Mesothelial cell of epicardium (in vitro differentiated cells): ENCODE measurements at regions not wholly inside any gene's neighbourhood (a gene's known extent, or its start where the extent isn't known, plus 50 kb on each side); places are given as distances from the start of the nearest gene placed in this dataset.

Source experiments
- DNase-seq, 2 experiments: peaks; one replicate each; pipeline ENCODE4 v3.0.0; 2021; ENCODE audit warnings: low spot score in 2 of 2; ENCODE audit not compliant: unreplicated experiment in 2 of 2
- H3K27ac Mint-ChIP-seq: 2 replicates; pipeline ENCODE4 v1.8.0; 2021; ENCODE audit warnings: mixed read lengths
- H3K27me3 Mint-ChIP-seq: 2 replicates; pipeline ENCODE4 v1.8.0; 2021; ENCODE audit warnings: low read depth, mixed read lengths
- H3K36me3 Mint-ChIP-seq: 2 replicates; pipeline ENCODE4 v1.8.0; 2021; ENCODE audit warnings: mixed read lengths
- H3K4me1 Mint-ChIP-seq: 2 replicates; pipeline ENCODE4 v1.8.0; 2021; ENCODE audit warnings: mixed read lengths
- H3K4me3 Mint-ChIP-seq: 2 replicates; pipeline ENCODE4 v1.8.0; 2021; ENCODE audit warnings: mild to moderate bottlenecking, moderate library complexity, mixed read lengths
- H3K9me3 Mint-ChIP-seq: 2 replicates; pipeline ENCODE4 v1.8.0; 2021; ENCODE audit warnings: mixed read lengths
- CTCF ChIP-seq: fragments of 200-600 bp; sonication (generic); IDR thresholded peaks from one replicate; pipeline ENCODE4 v1.5.0; 2021; ENCODE audit warnings: antibody characterized with exemption; ENCODE audit not compliant: unreplicated experiment

DNA sequence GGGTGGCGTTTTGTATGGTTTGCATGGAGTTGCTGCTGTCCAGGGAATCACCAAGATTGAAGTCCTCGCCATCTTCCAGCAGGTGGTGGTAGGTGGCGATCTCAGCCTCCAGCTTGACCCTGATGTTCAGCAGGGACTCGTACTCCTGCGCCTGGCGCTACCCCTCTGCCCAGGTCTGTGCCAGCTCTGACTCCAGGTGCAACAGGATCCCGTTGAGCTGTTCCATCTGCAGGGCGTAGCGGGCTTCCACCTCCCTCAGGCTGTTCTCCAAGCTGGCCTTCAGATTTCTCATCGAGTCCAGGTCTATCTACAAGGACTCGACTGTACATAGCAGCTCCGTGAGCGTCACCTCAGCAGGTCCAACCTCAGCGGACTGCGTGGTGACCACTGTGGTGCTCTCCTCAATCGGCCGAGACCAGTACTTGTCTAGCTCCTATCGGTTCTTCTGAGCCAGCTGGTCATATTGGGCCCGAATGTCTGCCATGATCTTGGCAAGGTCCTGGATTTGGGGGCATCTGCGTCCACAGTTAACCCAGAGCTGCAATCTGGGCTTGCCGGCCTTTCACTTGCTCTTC lies 1584.8 kb upstream of the ACO1 start:
- no peak for TF ChIP-seq CTCF
- Mint-ChIP-seq H3K27me3 (no peaks in the 10 kb centered on the region), H3K9me3 (peaks cover 5% of the 10 kb centered on the region), H3K4me3 (no peak overlapping the region), H3K4me1 (no peaks in the 10 kb centered on the region), H3K27ac (no peak overlapping the region), H3K36me3 (no peaks in the 10 kb centered on the region)
- DNase-seq: no peak

DNA sequence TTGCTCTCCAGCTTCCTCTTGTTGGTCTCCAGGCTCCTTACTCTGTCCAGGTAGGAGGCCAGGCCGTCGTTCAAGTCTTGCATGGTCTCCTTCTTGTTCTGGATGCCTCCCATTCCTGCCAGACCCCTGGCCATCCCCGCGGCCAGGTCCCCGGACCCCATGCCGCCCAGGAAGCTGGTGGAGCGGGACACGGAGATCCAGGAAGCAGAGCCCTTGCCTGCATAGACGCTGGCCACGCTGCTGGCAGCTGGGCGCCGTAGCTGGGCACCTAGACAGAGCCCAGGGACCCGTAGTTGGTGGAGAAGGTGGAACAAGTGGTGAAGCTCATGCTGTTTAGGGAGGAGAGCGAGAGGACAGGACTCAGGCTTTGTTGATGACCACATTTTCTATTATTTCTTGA lies 1584.0 kb upstream of the ACO1 start:
- Mint-ChIP-seq H3K27ac (no peak overlapping the region), H3K4me3 (no peak overlapping the region), H3K4me1 (no peaks in the 10 kb centered on the region), H3K27me3 (no peaks in the 10 kb centered on the region), H3K9me3 (peaks cover 5% of the 10 kb centered on the region), H3K36me3 (no peaks in the 10 kb centered on the region)
- no peak for DNase-seq
- TF ChIP-seq CTCF: no peak

DNA sequence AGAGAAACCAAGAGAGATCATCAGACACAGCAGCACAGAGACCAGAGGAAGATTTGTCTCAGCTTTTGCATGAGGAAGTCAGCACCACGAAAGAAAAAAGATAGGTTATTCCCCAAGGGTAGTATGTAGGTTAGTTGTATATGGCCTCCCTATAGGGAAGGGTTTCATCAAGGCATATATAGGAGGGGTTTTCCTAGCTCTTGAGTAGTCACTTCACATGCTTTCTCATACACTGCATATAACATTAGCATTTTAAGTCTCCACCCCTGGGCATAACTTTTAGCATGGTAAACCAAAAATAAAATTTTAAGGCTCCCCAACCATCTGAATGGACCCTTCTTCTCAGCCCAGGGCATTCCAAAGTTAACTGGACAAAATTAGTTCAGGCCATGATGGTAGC lies 1571.6 kb upstream of the ACO1 start:
- H3K27ac Mint-ChIP-seq: no peak overlapping the region
- no peak for TF ChIP-seq CTCF
- H3K4me3 Mint-ChIP-seq: no peak overlapping the region
- DNase-seq: no peak
- H3K4me1 Mint-ChIP-seq: no peaks in the 10 kb centered on the region
- H3K27me3 Mint-ChIP-seq: no peaks in the 10 kb centered on the region
- H3K9me3 Mint-ChIP-seq: no peaks in the 10 kb centered on the region
- H3K36me3 Mint-ChIP-seq: no peaks in the 10 kb centered on the region

DNA sequence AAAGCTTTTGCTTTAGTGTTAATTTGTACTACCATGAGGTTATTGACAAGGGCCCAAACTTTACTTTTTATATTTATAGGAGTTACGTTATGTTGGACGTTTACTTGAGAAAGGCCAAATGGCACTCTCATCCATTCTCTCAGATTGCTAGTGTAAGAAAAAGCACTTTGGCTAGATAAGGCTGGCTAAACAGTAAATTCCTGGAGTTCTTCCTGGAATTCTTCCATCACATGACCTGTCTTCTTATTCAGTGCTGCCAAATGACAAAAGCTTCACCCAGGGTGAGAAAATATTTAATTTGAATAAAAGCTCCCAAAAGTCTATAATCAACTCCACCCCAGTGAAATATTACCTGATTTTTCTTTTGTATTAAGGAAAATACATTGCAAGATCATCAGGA lies 1568.9 kb upstream of the ACO1 start:
- Mint-ChIP-seq H3K27ac (no peak overlapping the region), H3K9me3 (peaks cover 6% of the 10 kb centered on the region), H3K4me1 (no peaks in the 10 kb centered on the region), H3K4me3 (no peak overlapping the region), H3K27me3 (no peaks in the 10 kb centered on the region), H3K36me3 (no peaks in the 10 kb centered on the region)
- TF ChIP-seq CTCF: no peak
- no peak for DNase-seq

GRCh38 chr9:30845136-30845535 lies 1539.3 kb upstream of the ACO1 start:
- H3K27ac Mint-ChIP-seq: no peak overlapping the region
- H3K36me3 Mint-ChIP-seq: no peaks in the 10 kb centered on the region
- no peak for DNase-seq
- no peak overlapping the region for H3K4me3 Mint-ChIP-seq
- no peak for TF ChIP-seq CTCF
- no peaks in the 10 kb centered on the region for H3K9me3 Mint-ChIP-seq
- no peaks in the 10 kb centered on the region for H3K27me3 Mint-ChIP-seq
- no peaks in the 10 kb centered on the region for H3K4me1 Mint-ChIP-seq

GRCh38 chr9:30846651-30847050 lies 1537.8 kb upstream of the ACO1 start:
- no peak for TF ChIP-seq CTCF
- no peaks in the 10 kb centered on the region for H3K36me3 Mint-ChIP-seq
- no peaks in the 10 kb centered on the region for H3K27me3 Mint-ChIP-seq
- no peak overlapping the region for H3K4me3 Mint-ChIP-seq
- DNase-seq: no peak
- H3K4me1 Mint-ChIP-seq: no peaks in the 10 kb centered on the region
- H3K27ac Mint-ChIP-seq: no peak overlapping the region
- H3K9me3 Mint-ChIP-seq: peaks cover 3% of the 10 kb centered on the region
